NCI-H2171 (cell line): ENCODE measurements at regions not wholly inside any gene's neighbourhood (a gene's known extent, or its start where the extent isn't known, plus 50 kb on each side); places are given as distances from the start of the nearest gene placed in this dataset.
"Not testable (repeated sequence)": the region's sequence is repeated elsewhere in the genome, so short reads cannot be mapped to it uniquely, and the experiment has no call there.

Experiments
- DNase-seq: peaks from one replicate; lab custom pipeline; 2025; lab: John Stamatoyannopoulos, UW

DNA sequence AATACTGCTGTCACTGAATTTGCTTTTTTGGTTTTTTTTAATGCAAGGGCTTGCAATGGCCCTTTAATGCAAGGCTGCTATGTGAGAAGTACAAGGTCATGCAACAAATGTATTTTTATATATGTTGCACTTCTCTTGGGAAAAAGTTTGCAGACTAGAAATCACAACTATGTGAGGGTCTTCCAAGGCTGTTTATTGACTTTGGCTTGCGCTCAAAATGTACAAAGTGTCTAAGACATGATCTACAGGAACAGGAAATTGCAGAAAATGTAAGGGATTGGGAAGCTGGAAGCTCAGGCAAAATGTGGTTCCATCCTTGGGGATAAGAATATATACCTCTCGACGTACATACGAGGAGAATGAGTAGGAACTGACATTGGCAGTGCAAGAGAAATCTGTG is 92.2 kb upstream of the F13A1 start:
- DNase-seq = no peak

DNA sequence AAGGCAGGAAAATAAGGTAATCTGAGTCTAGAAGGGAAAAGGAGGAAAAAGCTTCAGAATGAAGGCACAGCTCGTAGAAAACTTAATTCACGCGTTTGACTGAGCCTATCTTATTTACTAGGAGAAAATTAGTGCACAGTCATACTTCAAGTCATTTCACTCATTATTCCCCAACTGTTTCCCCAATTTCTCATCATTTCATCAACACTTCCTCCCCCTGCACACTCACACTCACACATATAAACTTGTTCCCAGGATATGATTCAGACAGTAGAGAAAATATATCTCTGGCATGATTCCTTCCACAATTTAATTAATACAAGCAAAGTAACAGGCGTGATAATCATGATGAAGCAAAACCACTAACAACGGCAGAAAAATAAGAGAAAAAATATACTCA is 94.5 kb upstream of the F13A1 start:
- DNase-seq = no peak

DNA sequence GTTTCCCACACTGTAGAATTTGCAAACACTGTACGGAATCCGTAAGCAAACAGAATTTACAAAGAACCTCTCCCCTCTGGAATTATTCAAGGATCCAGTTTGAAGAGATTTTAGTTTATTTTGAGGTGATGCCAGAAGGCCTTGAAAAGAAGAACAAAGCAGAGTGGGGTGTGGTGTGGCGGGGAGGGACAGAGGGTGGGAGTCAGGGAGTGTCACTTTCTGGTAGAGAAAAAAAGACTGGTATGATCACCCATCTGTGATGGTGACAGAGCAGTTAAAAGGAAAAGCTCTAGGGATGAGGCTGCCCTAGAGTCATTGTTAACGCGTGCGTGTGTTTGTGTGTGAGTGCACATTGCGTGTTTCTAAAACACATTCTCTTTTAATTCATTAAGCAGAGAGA is 97.0 kb upstream of the F13A1 start:
- no peak for DNase-seq

DNA sequence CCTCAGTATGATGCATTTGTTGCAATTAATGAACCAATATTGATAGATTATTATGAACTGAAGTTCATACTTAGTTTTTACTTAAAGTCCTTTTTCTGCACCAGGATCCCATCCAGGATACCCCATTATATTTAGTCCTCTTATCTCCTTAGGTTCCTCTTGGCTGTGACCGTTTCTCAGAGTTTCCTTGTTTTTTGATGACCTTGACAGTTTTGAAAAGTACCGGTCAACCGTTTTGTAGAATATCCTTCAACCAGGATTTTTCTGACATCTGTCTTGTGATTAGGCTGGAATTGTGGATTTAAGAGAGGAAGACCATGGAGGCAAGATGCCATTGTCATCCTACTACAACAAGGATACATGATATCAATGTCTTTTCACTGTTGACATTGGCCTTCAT is 98.0 kb upstream of the F13A1 start:
- DNase-seq = no peak

DNA sequence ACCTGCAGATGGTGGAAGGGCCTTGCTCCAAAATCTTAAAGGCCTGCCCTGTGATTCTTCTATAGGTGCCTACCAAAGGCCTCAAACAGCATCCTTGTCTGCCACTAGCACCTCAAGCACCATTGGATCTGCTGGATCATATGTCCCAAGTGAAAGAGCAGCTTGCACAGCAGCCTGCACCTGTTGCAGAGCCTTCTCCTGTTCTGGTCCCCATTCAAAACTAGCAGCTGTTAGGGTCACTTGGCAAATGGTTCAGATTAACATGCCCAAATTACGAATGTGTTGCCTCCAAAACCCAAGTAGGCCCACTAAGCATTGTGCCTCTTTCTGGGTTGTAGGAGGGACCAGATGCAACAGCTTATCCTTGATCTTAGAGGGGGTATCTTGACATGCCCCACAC is 99.6 kb upstream of the F13A1 start:
- no peak for DNase-seq

DNA sequence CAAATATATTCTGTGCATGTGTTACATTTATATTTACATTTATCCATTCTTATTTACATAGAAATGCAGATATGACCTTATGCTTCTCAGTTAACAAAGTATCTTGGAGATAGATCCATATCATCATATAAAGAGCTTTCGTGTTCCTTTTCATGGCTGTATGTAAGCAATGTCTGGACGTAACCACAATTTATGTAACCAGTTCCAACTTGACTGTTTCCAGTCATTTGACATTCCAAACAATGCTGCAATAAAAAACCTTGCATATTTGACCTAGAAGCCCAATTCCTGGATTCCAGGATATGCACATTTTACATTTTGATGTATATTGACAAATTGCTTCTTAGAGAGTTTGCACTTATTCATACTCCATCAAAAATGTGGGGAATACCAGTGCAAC is 113.7 kb upstream of the F13A1 start:
- DNase-seq = no peak

DNA sequence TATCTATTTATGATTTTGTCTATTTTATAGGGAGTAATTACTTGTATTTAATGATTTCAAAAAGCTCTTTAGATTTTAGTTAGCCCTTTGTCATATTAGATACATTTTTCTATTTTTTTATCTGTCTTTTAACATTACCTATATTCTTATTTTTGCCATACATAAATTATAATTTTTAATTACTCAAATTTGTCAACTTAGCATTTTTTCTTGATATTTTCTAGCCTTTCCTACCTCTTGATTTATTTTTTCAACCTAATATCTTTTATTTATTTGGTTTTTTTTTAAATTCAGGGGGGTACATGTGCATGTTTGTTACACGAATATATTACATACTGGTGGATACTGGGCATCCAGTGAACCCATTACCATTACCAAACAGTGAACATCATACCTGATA is 114.3 kb upstream of the F13A1 start:
- no peak for DNase-seq

DNA sequence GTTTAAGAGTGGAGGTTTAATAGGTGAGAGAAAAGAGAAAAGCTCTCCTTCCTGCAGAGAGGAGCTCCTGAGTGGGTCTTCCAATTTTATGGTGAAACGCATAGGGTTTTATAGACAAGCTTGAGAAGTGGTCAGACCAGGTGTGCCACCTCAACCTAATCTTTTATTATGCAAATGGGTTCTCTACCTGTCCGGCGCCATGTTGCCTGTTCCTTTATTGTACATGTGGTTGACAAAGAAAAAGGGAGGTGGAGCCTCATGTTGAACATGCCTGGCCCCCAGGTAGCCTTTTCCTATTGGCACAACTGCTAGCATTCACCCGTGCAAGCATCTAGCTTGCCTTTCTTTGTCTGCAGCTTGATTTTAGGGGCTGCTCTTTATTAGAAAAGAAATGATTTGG is 115.9 kb upstream of the F13A1 start:
- DNase-seq = no peak

DNA sequence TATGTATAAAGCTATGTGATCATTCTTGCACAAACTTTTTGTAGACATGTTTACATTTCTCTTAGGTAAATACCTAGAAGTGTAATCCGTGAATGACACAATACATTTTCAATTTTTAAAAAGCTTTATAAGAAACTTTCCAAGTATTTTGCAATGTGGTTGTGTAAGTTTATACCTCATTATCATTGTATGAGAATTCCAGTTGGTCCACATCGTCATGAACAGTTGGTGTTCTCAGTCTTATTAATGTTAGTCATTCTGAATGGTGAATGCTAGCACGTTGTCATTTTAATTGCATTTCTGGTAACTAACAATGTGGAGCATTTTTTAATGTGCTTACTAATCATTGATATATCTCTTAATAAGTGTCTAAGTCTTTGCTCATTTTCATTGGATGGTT is 116.5 kb upstream of the F13A1 start:
- no peak for DNase-seq

DNA sequence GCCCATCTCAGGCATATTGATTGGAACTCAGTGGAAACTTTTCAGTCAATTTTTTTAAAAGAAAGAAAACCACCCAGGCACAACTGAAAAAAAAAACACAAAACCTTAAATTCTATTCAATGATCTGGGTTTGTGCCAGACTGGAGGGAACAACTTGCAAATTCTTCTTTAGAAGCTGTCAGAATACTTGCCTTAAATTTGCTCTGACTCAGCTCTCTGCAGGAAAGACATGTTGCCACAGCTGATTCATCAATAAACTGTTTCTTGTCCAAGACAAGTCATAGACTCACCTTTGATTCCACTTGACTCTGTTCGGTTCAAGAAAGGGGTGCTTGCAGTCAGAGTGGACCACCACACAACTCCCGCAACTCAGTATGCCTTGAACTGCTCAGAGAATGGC is 117.8 kb upstream of the F13A1 start:
- no peak for DNase-seq

DNA sequence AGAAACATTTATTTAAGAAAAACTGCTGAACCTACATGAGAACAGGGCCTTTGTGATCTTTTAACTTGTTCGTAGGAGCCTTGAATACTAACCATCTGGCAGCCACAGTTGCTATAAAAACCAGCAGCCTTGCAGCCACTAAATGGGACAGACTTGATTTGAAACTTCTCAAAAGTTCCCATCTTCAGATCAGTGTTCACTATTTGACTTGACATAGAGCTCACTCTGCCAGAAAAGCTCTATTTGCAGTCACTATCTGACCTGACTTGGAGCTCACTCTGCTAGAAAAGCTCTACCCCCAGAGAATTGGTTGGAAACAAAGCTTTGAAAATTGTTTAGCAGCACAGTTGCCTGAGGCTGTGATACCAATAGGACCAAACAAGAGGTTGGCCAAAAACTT is 119.3 kb upstream of the F13A1 start:
- DNase-seq = no peak

DNA sequence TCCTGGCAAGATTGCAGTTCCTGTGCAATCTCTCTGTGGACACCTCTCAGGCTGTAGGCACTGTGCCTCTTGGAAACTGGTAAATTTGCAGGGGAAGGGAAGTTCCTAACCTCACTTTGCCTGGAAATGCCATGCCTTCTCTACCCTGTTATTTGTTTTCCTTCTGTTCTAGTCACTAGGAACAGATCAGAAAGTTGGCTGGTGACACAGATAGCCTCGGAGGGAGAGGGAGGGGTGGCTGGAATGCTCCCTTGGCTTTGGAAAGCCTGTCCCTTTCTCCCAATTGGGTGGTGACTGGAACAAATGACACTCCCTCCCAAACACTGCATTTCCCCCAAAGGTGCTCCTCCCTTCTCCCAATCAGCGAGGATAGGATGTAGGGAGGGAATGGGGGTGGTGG is 131.5 kb upstream of the F13A1 start:
- no peak for DNase-seq

DNA sequence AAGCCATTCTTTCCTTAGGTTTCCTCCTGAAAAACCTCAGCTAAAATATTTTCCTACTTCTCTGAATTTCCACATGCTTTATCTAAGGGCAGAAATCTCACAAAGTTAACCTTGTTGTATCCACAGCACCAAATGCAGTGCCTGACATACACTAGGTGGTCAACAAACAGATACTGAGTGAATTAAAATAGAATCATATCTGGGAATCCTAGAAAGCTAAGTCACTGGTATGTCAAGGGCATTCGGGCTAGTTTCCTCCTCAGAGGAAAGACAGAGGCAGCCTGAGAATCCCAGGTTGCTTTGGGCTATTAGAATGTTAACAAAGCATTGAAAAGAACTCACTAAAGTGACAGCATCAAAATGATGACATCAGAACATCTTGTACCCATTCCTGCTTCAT is 132.7 kb upstream of the F13A1 start:
- no peak for DNase-seq

DNA sequence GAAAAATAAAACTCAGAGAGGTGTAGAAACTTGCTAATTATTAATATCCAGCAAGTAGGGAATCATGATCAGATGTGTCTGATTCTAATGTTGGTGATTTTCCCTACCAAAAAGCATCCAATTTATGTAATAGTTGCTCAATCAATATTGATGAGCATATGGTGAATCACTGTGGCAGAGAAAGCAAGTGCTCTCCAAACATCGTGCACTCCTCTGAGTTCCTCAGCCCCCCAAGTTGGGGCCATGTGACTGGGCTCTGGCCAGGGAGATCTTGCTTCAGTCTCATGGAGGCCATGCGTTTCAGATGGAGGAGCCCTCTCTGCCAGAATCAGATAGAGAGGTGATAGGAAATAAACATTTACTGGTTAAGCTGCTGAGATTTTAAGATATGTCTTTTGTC is 133.2 kb upstream of the LY86 start:
- no peak for DNase-seq

DNA sequence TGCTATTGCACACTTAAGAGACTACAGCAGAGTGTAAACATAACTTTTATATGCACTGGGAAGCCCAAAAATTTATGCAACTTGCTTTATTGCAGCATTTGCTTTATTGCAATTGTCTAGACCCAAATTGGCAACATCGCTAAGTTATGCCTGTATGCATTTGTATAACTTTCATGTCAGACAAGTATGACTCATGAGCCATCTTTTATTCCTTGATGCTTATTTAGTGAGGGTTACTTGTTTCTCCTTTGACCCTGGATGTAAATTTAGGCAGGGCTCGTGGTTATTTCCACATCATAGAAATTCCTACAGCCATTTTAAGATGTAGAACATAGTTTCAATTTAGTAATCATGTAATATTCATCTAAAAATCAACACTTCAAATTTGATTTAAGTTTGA is 130.3 kb upstream of the LY86 start:
- DNase-seq = no peak

DNA sequence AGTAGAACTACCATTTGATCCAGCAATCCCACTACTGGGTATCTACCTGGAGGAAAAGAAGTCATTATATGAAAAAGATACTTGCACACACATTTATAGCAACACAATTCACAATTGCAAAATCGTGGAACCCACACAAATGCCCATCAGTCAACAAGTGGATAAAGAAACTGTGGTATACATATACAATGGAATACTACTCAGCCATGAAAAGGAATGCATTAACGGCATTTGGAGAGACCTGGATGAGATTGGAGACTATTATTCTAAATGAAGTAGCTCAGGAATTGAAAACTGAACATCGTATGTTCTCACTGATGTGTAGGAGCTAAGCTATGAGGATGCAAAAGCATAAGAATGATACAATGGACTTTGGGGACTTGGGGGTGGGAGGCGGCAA is 128.6 kb upstream of the LY86 start:
- DNase-seq = not testable (repeated sequence)

DNA sequence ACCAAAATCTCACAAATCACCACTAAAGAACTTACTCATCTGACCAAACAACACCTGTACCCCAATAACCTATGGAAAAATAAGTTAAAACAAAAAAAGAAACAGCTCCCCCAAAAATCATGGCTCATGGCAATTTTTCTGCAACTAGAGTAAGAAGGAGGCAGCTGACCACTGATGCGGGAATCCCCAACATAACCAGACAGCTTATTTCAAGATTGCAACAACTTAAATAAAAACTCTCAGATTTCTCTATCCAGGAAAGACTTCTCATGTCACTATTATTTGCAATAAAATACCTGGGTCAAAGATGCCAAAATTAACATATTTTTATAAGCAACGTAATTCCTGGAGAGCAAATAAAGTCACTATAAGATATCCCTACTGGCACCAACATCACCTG is 128.1 kb upstream of the LY86 start:
- no peak for DNase-seq

DNA sequence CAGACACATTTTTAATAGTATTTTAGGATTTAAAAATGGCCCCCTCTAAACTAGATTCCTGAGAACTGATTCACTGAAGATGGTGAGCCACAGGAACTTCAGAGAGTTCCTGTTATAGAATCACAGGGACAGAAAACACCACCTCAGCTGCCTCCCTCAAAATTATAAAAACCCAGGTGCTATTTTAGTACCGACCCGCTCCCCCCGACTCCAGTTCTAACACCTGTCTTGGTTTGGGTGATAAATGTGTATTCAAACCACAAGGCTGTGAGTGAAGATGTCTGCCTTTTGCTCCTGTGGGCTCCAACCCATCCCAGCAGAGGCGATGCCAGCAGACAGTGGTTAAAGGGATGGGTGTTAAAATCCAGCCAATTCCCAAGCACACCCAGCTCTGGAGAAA is 127.4 kb upstream of the LY86 start:
- DNase-seq = no peak

DNA sequence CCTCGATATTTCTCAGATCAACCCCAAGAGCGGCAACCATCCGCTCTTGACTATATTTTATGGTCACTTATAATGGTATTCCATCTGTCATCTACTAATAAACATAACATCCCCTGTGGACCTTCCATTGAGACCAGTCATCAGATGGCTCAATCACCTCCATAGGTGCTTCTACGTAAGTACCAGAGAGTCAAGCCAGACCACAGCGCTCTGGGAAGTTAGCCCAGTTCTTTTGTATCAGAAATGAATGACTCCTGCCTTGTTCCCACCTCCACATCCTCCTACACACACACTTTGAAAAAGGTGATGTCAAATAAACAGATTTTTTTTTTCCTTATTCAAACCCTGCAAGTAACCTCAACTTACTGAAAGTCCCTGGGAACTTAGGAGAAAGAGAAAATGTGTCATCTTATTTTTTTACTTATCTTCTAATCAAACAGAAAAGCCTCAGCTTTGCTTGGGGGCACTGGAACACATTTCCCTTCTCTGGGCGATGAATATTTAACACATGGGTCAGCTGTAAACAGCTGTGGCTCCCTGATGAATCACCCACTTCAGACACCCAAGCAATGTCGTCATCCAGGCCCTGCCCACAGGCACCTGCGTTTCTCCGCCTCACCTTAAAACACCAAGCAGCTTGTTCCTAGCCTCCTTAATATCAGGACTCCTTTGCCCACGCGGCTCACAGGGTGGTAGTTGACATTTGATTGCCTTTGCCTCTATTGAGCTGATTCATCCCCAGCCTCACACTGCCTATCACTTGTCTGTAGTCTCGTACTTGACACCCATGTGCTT is 121.4 kb upstream of the LY86 start:
- DNase-seq = no peak

DNA sequence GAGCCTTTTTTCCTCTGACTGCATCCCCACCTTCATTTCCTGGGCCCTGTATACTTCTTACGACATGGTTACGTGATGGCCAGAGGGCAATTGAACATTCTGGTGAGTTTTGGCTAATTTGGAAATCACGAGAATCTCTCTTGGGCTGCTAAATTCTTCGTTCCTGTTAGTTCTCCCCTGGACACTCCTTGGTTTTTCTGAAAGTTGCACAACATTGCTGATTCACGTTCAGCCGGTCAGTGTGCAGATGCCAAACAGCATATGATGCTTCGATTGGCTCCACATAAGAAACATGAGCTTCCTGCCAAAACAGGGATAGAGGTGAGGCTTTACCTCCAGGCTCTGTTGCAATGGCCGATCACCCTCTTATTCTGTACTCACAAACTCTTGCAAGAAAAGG is 119.4 kb upstream of the LY86 start:
- no peak for DNase-seq

DNA sequence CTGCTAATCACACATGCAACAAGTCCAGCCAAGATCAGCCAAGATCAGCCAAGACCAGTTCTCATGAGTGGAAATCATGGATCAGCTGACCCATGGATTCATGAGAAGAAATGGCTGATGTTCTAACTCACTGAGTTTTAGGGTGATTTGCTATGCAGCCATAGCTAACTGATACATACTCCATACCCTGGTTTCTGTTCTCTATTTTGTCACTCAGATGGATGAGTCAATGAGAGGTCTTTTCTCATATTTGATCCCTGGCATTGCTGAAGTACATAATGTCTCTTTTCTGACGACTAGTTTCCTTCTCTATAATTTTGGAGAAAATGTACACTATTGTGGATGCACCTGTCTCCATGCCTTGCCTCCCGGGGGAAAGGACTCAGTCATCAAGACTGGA is 118.4 kb upstream of the LY86 start:
- DNase-seq = no peak

DNA sequence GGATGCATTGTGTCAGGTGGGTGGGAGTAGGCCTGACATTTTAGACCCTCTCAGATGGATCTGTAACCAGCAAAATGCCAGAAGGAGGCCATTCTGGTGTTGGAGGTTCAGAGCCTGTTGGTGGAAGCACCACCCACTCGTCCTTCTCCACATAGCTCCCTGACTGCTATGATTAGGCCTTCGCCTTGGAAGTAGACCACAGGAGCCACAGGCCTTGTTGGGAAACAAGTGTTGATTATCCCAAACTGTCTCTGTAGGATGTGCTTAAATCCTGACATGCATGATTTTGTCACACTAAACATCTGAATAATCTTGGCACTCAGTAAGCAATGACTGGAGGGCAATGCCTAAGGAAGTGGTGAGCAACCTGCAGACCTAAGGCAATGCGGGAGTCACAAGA is 117.2 kb upstream of the LY86 start:
- DNase-seq = no peak

DNA sequence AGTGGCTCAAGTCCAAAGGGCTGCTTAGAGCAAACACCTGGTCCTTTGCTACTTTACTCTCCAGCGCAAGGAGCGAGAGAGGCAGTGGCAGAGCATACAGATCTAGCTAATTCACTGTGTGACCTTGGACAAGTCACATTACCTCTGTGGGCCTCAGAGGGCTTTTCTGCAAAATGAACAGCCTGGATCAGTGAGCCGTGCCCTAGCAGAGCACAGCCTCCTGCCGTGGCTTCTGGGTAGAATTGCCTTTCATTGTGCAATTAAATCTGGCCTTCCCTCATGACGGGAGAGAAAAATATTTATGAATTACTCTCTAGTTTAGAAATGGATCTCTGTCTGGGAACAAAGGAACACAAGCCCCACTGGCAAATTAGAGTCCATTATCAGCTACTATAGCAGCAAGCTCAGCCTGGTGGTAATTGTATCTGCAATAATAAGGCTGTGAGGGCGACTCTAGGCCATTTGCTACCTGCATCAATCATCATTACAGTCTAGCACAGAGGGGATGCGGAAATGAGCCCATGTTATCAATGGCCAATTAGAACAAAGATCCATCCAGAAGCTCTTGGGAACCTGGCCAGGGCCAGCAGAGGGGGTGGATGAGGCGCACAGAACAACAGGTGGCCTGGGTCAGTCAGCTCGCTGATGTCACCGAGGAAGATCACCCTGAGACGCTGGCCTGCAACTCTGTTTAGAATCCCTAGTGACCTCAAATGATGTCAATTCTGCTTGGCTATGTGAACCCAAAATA is 114.2 kb upstream of the LY86 start:
- DNase-seq = no peak

DNA sequence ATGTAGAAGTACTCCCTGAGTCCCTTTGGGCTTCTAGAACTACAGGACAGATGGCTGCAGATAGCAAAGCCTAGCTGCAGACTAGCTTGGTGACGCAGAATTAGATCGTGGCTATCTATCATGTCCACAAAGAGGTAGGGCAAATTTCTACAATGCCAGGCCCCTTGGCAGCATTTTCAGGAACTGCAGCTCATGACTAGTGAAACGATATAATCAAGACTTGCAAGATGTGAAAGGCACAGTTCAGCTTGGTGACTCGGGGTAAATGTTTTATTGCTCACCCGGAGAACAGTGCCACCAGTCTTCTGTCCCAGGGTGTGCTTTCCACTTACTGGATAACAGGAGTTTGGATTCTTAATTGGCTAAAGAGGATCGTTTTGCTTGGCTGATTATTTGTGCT is 108.7 kb upstream of the LY86 start:
- DNase-seq = no peak
